ENCODE measurements at regions not wholly inside any gene's neighbourhood (a gene's known extent, or its start where the extent isn't known, plus 50 kb on each side); places are given as distances from the start of the nearest gene placed in this dataset.

GRCh38 chr3:109920749-109921148, 583.4 kb upstream of the DPPA4 start:
- TF ChIP-seq CTCF (IDR thresholded peaks at IDR 0.05) = no peak
- no peak for TF ChIP-seq POLR2A (IDR thresholded peaks at IDR 0.05)
